Brain microvascular endothelial cell (primary cell): ENCODE measurements at regions not wholly inside any gene's neighbourhood (a gene's known extent, or its start where the extent isn't known, plus 50 kb on each side); places are given as distances from the start of the nearest gene placed in this dataset.
A peak's percentile ranks its signal among the peaks of the same experiment; 100 is the strongest.
"Not testable (repeated sequence)": the region's sequence is repeated elsewhere in the genome, so short reads cannot be mapped to it uniquely, and the experiment has no call there.

ENCODE experiments used
- DNase-seq: peaks from one replicate; pipeline ENCODE4 v3.0.0-alpha.2; 2020
- H3K27ac ChIP-seq: fragments of 250-450 bp; sonication (Bioruptor Pico); 2 replicates; pipeline ENCODE4 v1.5.1; 2020; ENCODE audit warnings: mild to moderate bottlenecking, moderate library complexity
- H3K27me3 ChIP-seq: fragments of 250-450 bp; sonication (Bioruptor Pico); replicated peaks from 2 replicates; pipeline ENCODE4 v1.5.1; 2020; ENCODE audit warnings: mild to moderate bottlenecking
- H3K36me3 ChIP-seq: fragments of 250-450 bp; sonication (Bioruptor Pico); replicated peaks from 2 replicates; pipeline ENCODE4 v1.5.1; 2020; ENCODE audit warnings: mild to moderate bottlenecking
- H3K4me3 ChIP-seq: 2 replicates; pipeline ENCODE4 v1.5.1; 2011; ENCODE audit warnings: low read depth, mild to moderate bottlenecking, control low read depth, low read length, moderate library complexity
- in situ Hi-C: cut with HindIII; loops from 2 replicates; pipeline ENCODE4 v1.10.0; 2017; ENCODE audit warnings: low sequenced_read_pairs, low pct_ligation_motif_present
- TF ChIP-seq, protein P1 (sequence below): IDR thresholded peaks from 2 replicates; pipeline ENCODE4 v1.5.1; 2011; ENCODE audit warnings: low read depth, mild to moderate bottlenecking, moderate library complexity, low read length, control low read depth, inconsistent platforms; ENCODE audit errors: missing control alignments

GRCh38 chr13:65260946-65261891 is 1968.9 kb downstream of the PCDH9 start:
- peak overlapping the region; percentile 15 for H3K4me3 ChIP-seq
- no peaks in the 10 kb centered on the region for H3K36me3 ChIP-seq
- no peak for DNase-seq
- no peaks in the 10 kb centered on the region for H3K27me3 ChIP-seq
- H3K27ac ChIP-seq, result no peak overlapping the region
- TF ChIP-seq, protein P1, sequence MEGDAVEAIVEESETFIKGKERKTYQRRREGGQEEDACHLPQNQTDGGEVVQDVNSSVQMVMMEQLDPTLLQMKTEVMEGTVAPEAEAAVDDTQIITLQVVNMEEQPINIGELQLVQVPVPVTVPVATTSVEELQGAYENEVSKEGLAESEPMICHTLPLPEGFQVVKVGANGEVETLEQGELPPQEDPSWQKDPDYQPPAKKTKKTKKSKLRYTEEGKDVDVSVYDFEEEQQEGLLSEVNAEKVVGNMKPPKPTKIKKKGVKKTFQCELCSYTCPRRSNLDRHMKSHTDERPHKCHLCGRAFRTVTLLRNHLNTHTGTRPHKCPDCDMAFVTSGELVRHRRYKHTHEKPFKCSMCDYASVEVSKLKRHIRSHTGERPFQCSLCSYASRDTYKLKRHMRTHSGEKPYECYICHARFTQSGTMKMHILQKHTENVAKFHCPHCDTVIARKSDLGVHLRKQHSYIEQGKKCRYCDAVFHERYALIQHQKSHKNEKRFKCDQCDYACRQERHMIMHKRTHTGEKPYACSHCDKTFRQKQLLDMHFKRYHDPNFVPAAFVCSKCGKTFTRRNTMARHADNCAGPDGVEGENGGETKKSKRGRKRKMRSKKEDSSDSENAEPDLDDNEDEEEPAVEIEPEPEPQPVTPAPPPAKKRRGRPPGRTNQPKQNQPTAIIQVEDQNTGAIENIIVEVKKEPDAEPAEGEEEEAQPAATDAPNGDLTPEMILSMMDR, result no peak
- in situ Hi-C loops, result no loop called here

- no peak overlapping the region for H3K27ac ChIP-seq
- no peaks in the 10 kb centered on the region for H3K36me3 ChIP-seq
- no peak overlapping the region for H3K4me3 ChIP-seq
- TF ChIP-seq, protein P1, result no peak
- no peak for DNase-seq
- in situ Hi-C loops, result no loop called here
- no peaks in the 10 kb centered on the region for H3K27me3 ChIP-seq
Observed at GRCh38 chr13:65240773-65241172, 1989.4 kb downstream of the PCDH9 start.

DNA sequence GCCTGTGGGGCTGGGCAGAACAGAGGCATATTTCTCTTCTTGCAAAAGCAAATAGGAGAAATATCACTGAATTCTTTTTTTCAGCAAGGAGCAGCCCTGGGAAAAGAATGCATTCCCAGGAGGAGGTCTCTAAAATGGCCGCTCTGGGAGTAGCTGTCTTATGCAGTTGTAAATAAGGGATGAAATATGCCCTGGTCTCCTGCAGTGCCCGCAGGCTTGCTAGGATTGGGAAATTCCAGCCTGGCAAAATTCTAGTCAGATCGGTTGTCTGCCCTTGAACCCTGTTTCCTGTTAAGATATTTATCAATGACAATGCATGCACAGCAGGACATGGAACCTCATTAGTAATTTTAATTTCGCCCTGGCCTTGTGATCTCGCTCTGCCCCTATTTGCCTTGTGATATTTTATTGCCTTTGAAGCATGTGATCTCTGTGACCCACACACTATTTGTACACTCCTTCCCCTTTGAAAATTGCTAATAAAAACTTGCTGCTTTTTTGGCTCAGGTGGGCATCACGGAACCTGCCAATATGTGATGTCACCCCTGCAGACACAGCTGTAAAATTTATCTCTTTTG is 1993.2 kb downstream of the PCDH9 start:
- TF ChIP-seq, protein P1, result no peak
- Histone ChIP-seq H3K36me3 (no peaks in the 10 kb centered on the region), H3K27ac (no peak overlapping the region), H3K27me3 (no peaks in the 10 kb centered on the region), H3K4me3 (no peak overlapping the region)
- DNase-seq, result no peak
- in situ Hi-C loops, result no loop called here

DNA sequence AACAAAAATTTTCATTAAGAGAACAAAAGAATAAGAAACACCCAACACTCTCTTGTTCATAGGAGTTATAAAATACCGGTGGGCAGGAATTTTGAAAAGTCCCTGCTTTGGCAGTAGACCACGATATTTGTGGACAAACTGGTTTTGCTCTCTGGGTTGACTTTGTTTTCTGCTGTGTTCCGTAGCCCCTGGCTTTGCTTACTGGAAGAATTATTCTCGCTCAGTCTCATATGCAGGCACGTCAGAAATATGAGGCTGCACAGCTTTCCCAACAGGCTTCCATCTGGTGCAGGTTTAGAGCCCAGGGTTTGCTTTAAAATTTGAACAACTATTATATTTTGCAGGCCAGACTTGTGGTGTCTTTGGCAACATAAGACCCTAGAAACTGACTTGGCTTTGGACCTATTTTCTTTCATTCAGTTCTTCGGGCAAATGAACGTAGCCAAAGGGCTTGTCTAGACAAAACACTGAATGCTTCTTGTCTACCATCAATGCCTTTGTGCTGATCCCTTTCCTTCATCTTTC is 2012.6 kb downstream of the PCDH9 start:
- no peak overlapping the region for H3K4me3 ChIP-seq
- TF ChIP-seq, protein P1, result no peak
- in situ Hi-C loops, result no loop called here
- no peak overlapping the region for H3K27ac ChIP-seq
- no peak for DNase-seq
- no peaks in the 10 kb centered on the region for H3K36me3 ChIP-seq
- H3K27me3 ChIP-seq, result no peaks in the 10 kb centered on the region

DNA sequence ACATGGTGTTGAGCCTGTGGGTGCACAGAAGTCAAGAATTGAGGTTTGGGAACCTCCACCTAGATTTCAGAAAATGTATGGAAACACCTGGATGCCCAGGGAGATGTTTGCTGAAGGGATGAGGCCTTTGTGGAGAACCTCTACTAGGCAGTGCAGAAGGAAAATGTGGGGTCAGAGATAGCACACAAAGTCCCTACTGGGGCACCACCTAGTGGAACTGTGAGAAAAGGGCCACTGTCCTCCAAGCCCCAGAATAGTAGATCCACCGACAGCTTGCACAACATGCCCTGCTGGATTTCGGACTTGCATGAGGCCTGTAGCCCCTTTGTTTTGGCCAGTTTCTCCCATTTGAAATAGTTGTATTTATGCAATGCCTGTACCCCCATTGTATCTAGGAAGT is 2027.3 kb downstream of the PCDH9 start:
- H3K4me3 ChIP-seq, H3K27me3 ChIP-seq, H3K27ac ChIP-seq, in situ Hi-C loops, H3K36me3 ChIP-seq: not testable (repeated sequence)
- TF ChIP-seq, protein P1, result peak; percentile 34
- peak; percentile 1 for DNase-seq
